ENCODE measurements at regions not wholly inside any gene's neighbourhood (a gene's known extent, or its start where the extent isn't known, plus 50 kb on each side); places are given as distances from the start of the nearest gene placed in this dataset.

- no peak overlapping the region for H3K4me3 ChIP-seq (ENCODE audit: low read depth, low read length)
- TF ChIP-seq CTCF (conservative IDR thresholded peaks at IDR 0.05; ENCODE audit: low read depth, low read length): no peak
- DNase-seq (ENCODE audit: low read depth): no peak
These were observed 236.6 kb downstream of the POM121L12 start for GRCh38 chr7:53272081-53272480.

- DNase-seq (ENCODE audit: low read depth): no peak
- H3K4me3 ChIP-seq (ENCODE audit: low read depth, low read length): no peak overlapping the region
- no peak for TF ChIP-seq CTCF (conservative IDR thresholded peaks at IDR 0.05; ENCODE audit: low read depth, low read length)
These were observed 245.9 kb downstream of the POM121L12 start for GRCh38 chr7:53281312-53281711.

DNA sequence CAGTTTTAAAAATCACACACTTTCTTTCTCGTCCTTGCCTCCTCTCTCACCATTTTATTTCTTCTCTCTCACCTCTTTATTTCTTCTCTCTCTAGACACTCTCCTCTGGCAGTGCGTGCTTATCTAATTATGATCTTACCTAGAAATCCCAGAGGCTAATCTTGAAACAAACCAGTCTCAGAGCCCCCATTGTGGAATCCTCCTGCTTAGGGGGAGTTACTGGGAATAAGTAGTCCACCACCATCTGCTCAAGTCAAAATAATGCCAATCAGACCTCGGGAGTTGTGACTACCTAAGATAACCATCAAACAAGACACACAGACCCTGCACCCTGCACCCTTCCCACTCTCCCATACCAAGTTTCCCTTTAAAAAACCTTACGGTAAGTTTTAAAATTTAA, 256.9 kb downstream of the POM121L12 start:
- TF ChIP-seq CTCF (conservative IDR thresholded peaks at IDR 0.05; ENCODE audit: low read depth, low read length): no peak
- no peak for DNase-seq (ENCODE audit: low read depth)
- H3K4me3 ChIP-seq (ENCODE audit: low read depth, low read length): no peak overlapping the region

DNA sequence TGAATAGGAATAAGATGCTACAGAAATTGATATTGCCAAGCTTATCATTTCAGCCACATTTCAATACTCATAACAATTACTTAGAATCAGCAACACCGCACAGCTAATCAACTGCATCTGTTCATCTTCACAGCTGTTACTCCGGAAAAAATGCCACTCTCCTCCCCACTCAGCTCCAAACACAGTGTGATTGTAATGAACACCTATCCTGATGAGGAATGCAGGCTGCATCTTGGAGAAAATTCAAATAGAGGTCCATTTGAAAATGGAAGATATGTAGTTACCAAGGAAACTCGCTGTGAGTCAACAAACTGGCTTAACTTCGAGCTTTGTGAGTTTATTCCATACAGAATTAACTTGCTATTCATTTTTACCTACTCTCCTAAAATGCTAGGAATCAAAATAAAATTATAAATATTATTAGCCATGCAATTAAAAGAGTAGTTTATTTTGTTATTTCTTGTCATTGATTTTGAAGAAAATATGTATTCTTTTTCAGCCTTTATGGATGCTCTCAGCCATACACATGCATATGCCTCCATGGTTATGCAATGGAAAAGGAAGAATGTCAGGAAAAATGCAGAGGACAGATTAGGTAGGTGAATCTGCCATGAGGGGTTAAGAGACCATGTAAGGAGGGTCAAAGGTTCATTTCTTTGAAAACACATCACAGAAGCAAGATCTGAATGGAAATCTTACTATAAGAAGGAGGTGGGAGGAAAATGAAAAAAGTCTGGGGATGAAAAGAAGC, 267.2 kb downstream of the POM121L12 start:
- no peak for TF ChIP-seq CTCF (conservative IDR thresholded peaks at IDR 0.05; ENCODE audit: low read depth, low read length)
- no peak for DNase-seq (ENCODE audit: low read depth)
- H3K4me3 ChIP-seq (ENCODE audit: low read depth, low read length): no peak overlapping the region

- no peak for DNase-seq (ENCODE audit: low read depth)
- no peak for TF ChIP-seq CTCF (conservative IDR thresholded peaks at IDR 0.05; ENCODE audit: low read depth, low read length)
These were observed 268.3 kb downstream of the POM121L12 start for GRCh38 chr7:53303781-53304180.

DNA sequence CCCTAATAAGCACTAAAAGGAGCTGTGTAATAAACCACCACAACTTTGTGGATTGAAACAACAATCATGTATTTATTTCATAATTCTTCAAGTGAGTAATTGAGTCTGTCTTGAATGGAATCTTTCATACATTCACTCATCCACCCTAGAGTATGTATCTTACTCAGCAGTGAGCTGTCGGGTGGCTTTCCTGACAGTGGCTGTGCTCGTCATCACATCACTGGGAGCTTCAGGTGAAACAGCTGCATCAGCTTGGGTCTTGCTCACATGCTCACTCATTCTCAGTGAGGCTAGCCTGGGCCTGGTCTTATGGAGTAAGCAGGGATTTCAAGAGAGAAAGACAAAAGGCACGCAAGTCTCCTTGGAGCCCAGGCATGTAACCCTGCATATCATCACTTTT, 271.4 kb downstream of the POM121L12 start:
- no peak overlapping the region for H3K4me3 ChIP-seq (ENCODE audit: low read depth, low read length)
- no peak for DNase-seq (ENCODE audit: low read depth)
- TF ChIP-seq CTCF (conservative IDR thresholded peaks at IDR 0.05; ENCODE audit: low read depth, low read length): no peak

More at GRCh38 chr7:53303781-53304180, 268.3 kb downstream of the POM121L12 start:
- H3K4me3 ChIP-seq (ENCODE audit: low read depth, low read length): no peak overlapping the region

GRCh38 chr7:53311205-53311604, 275.8 kb downstream of the POM121L12 start:
- H3K4me3 ChIP-seq (ENCODE audit: low read depth, low read length): no peak overlapping the region
- TF ChIP-seq CTCF (conservative IDR thresholded peaks at IDR 0.05; ENCODE audit: low read depth, low read length): no peak
- DNase-seq (ENCODE audit: low read depth): no peak

Data from choroid plexus epithelial cell (primary cell).